ENCODE measurements at regions not wholly inside any gene's neighbourhood (a gene's known extent, or its start where the extent isn't known, plus 50 kb on each side); places are given as distances from the start of the nearest gene placed in this dataset.

DNA sequence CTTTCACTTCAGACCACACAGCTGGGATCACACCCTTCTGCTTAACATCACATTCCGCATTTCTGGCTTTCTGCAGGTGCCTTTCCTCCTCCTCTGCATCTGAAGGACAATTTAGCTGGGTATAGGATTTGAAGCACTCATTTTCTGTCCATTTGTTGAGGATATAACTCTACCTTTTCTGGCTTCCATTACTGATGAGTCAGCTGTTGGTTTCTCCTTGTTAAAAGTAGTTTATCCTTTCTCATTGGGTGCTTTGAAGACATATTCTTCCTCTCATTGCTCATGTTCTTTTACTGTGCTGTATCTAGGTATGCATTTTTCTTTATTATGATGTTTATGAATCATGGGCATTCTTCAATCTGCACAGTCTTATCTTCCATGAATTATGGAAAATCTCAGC lies 199.3 kb upstream of the SOX1 start:
- TF ChIP-seq, protein P1, sequence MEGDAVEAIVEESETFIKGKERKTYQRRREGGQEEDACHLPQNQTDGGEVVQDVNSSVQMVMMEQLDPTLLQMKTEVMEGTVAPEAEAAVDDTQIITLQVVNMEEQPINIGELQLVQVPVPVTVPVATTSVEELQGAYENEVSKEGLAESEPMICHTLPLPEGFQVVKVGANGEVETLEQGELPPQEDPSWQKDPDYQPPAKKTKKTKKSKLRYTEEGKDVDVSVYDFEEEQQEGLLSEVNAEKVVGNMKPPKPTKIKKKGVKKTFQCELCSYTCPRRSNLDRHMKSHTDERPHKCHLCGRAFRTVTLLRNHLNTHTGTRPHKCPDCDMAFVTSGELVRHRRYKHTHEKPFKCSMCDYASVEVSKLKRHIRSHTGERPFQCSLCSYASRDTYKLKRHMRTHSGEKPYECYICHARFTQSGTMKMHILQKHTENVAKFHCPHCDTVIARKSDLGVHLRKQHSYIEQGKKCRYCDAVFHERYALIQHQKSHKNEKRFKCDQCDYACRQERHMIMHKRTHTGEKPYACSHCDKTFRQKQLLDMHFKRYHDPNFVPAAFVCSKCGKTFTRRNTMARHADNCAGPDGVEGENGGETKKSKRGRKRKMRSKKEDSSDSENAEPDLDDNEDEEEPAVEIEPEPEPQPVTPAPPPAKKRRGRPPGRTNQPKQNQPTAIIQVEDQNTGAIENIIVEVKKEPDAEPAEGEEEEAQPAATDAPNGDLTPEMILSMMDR (IDR thresholded peaks at IDR 0.05 in 4 of 5, conservative IDR thresholded peaks at IDR 0.05 in 1 of 5) = no peak
- TF ChIP-seq POLR2A (IDR thresholded peaks at IDR 0.05) = no peak

Measured in gastrocnemius medialis (tissue), 4 donors.